ELF-1 (cell line): ENCODE measurements at regions not wholly inside any gene's neighbourhood (a gene's known extent, or its start where the extent isn't known, plus 50 kb on each side); places are given as distances from the start of the nearest gene placed in this dataset.

Experiments used
- DNase-seq: peaks from one replicate; pipeline ENCODE4 v3.0.0-alpha.2; 2016; ENCODE audit warnings: low read depth, low spot score

DNA sequence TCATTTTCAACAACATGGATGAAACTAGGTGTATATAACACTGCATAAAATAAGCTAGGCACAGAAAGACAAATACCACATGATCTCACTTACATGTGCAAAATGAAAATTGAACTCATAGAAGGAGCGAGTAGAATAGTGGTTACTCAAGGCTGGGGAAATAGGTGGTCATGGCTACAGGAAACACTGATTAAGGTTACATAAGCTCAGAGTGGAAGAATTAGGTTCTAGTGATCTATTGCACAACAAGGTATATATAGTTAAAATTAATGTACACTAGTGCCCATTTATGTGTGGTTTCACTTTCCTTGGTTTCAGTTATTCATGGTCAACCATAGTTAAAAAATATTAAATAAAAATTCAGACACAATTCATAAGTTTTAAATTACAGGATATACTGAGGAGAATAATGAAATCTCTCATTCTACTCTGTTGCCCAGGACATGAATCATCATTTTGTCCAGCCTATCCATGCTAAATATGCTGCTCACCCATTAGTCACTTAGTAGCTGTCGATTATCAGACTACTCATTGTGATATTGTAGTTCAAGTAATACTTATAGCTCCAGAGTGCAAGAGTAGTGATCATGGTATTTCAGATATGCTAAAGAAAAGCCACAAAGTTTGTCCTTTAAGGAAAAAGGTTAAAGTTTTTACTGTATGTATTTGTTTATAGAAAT is 1530.9 kb upstream of the LRRTM1 start:
- no peak for DNase-seq

DNA sequence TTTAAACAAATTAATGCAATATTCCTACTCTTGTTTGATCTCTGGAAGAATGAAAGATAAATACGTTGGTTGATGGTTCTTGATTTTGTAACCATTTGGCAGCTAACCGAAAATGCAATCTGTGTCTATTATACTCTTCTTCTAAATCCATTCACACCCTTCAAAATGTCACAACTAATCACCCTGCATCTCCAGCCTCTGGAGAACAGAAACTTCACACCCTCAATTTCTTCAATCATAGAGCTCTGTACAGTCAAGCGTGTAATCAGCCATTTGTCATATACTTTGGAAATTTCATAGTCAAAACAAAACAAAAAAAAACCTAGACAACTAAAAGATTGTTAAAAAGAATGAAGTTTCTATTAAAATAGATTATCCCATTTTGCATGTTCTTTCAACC is 1482.3 kb upstream of the LRRTM1 start:
- DNase-seq = no peak

DNA sequence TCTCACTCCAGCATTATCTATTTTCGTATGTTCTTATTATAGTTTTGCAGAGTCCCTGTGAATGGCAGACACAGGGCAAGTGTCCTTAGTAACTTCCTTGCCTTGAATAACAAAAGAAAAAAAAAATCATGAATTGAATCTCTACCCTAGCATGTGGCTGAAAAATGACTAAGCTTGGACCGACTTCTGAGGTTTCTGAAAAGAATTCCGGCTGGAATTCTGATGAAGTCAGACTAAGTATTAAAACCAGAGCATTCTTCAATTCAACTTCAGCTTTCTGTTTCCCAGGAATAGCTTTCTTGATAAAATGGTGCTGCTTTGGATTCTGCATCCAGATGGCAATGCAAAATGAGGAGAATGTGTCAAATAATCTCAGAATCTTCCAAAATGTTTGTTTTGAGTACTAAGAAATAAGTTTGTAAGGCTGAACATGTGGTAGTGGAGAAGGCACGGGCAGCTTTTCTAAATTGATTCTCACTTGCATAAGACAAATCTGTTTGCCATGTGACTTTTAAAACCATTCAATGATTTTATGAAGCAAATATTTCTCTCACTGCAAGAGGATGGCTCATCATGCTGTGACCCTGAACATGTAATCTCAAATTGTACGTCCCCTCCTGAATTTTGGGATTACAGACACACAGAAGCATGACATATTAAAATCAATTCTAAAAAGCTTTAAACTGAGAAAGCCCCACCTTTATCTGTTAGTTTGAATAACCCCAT is 1462.8 kb upstream of the LRRTM1 start:
- no peak for DNase-seq

DNA sequence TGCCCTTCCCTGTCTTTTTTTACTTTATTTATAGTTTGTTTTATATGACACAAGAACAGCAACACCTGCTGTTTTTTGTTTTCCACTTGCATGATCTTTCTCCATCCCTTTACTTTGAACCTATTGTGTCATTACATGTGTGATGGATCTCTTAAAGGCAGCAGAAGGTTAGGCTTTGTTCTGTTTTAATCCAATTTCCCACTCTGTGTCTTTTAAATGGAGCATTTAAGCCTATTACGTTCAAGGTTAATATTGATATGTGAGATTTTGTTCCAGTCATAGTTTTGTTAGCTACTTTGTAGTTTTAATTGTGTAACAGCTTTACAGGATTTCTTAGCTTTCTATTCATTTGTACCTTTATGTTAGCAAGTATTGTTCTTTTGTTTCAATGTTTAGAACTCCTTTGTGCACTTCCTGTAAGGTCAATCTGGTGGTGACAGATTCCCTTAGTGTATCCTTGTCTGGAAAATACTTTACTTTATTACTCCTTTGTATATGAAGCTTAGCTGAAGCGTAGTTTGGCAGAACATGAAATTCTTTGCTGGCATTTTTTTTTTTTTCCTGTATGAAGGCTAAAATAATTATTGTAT is 1443.0 kb upstream of the LRRTM1 start:
- DNase-seq = no peak

DNA sequence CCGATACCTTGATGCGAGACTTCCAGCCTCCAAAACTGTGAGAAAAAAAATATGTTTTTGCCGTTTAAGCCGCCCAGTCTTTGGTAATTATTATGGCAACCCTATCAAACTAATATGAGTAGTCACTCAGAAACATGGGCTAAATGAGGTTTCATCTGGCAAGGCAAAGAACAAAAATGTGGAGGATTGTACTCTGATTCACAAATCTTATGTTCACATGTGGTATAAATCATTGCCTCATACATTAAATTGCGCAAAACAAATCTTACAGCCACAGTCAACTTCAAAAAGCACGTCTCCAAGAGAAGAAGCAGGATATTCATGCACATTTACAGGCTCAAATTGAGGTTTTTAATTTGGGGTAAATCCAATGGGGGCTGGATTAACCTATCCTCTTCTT is 1435.4 kb upstream of the LRRTM1 start:
- DNase-seq = no peak

DNA sequence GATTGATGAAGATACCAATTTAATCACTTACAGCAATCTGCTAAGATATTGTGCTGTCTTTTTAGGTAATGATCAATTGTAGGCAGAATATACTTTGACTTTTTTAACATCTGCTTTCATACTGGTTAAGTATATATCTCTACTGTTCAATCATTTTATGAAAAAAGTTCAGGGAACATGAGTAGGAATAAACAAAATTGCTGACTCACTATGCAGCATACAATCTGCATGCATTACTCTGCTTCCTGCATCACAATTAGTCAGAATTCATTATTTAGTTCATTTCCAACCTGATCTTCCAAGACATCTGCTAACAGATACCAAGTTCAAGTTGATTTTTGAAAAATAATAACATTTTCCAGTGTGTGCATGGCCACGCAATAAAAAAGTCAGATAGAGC is 1430.4 kb upstream of the LRRTM1 start:
- no peak for DNase-seq

DNA sequence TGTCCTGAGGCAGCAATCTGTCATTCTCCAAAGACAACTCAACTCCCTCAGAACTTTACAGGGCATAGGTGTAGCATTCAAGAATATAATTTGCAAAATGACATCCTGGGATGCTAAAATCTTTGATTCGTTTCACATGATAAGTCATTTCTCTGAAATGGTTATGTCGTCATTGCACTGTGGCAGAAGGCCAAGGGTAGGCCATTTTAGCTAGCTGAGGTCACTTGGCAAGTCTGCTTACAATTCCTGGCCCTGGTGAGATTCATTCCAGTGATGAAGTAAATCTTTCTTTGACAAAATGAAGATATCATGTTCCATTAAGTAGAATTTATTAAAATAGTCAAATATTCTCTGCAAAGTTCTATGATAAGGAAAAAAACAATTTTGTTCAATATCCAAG is 1410.3 kb upstream of the LRRTM1 start:
- DNase-seq = no peak

DNA sequence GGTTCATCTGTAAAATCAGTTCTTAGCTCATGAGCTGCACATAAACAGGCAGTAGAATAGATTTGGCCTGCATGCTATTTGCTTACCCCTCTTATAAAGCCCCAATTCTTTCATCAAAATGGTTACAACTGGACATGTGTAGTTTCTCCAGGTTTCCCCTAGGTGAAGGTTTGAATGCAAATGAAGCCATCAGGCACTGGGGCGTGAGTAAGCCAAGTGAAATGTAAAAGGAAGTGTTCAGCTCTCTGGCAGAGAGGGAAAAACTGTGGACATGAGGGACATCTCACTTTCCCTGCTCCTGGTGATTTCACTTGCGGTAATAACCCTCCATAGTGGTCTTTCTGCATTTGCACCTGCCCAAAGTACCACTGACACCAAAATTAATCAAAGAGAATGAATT is 1402.3 kb upstream of the LRRTM1 start:
- DNase-seq = no peak

DNA sequence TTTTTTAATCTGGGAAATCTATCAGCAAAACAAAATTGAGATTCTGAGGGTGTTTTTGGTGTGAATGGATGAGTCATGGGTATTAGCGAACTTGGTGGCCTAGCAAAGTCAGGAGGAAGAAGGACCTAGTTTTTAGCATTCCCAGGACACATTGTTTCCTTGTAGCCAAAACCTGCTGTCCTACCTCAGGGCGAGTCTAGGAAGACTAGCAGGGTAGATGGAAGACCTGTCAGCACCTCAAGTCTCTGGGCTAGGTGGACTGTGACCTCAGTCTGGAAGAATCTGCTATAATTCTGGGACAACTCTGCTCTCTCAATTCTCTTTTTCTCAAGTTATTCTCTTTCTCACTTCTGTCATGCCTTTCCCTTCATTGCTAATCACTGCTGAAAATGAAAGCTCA is 1399.3 kb upstream of the LRRTM1 start:
- DNase-seq = peak; percentile 13

DNA sequence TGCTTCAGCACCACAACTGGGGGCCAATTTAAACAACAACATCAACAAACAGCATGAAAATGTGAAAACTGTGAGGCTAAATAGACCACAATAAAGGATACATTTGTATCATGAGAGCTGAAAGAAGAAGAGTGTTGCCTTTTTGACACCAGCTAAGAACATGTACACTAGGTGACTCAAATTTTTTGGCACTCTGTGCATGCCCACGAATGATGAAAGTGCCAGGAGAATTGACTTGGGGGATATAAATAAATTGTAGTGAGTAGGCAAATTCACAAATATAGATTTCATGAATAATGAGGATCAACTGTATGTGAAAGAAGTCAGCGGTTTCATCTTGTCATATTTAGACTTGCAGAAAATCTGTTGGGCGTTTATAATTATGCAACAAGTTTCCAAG is 1388.0 kb upstream of the LRRTM1 start:
- no peak for DNase-seq

DNA sequence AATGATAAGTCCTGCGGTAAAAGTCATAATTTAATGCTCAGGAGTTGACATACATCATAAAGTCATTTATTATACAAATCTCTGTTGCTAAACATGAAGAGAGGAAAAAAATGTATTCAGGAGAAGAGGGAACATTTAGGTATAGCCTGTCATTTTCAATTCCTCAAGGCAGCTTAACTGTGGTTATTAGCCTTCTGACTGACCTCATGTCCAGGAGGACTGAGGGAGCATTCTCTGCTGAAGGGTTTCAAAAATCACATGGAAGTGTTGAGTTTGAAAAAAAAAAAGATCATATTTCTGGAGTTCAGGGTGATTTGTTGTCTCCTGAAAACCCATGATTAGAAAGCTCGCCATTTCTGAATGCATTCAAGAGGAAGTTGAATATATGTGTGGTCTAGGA is 1371.1 kb upstream of the LRRTM1 start:
- no peak for DNase-seq

DNA sequence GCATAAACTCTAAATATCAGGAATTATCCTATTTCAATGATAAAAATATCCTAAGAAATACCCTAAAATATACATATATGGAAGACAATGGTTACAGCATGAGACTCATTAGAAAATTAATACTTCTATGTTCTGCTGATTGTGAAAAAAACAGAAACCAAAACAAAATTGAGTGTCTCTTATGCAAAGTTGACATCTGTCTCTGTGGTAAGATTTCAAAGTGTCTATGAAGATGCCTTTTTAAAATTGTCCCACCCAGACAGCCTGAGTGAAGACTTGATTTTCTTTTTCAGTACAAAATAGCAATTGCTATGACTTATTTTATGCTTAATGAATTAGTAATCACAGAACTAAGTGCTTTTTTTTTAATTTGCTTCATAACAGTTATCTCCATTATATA is 1368.4 kb upstream of the LRRTM1 start:
- no peak for DNase-seq

DNA sequence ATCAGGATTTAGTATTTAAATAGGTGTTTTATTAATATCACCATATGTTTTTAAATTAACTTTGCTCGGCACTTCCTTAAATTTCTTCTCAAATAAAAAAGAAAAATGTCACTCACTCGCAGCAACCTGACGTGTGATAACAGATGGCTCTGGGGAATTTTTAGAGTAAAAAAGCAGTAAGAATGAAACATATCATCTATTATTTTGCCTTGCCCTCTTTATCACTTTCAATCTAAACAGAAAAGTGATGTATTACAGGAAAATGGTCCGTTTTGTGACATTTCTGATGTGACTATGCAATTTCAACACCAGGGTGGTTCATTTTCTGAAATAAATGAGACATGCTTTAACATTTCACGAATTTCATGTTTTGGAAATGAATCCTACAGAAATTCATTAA is 1368.0 kb upstream of the LRRTM1 start:
- DNase-seq = no peak

DNA sequence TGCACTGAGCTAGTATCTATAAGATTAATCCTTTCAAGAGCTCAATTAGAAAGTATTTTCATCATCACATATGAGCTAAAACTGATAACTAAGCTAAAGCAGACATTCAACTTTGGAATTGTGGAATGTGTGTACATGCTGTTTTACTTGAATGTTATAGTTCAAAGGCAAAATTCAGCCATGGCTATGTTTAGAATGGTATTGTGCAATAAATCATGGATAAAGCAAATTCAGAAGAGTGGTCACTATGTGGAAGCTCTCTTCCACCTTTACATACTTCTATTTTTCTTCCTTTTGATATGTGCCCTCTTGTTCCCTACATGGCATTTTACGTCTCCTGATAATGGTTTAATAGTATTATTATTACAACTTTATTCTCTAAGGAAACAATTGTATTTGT is 1366.3 kb upstream of the LRRTM1 start:
- DNase-seq = no peak

DNA sequence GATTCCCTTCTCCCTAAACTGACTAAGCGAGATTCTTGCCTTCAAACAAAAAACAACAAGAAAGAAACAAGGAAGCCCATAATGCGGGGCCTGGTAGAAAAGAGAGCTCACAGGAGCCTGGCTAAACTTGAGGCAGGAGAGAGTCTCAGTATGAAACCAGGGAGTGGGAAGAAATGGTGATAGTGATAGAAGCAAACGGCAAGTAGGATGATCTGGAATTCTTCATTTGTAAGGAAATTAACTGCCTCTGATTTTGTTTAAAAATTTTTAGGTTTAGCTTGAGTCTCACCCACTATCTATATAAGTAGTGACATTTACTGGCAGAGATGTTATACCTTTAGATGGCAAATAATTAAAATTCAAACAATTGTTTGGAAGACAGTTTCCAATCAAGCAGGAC is 1356.5 kb upstream of the LRRTM1 start:
- DNase-seq = no peak

DNA sequence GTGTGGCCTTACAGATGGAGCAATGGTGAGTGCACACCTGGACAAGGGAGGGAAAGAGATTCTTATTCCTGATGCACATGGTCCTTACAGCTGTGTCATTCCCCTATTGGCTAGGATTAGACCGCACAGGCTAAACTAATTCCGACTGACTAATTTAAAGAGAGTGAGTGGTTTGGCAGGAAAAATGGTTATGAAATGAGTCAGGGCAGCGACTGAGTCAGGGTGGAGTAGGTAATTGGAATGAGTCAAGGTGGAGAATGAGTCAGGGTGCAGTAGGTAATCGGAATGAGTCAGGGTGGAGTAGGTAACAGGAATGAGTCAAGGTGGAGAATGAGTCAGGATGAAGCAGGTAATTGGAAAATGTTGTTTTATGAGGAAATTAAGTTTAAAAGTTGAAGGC is 1353.7 kb upstream of the LRRTM1 start:
- DNase-seq = no peak

DNA sequence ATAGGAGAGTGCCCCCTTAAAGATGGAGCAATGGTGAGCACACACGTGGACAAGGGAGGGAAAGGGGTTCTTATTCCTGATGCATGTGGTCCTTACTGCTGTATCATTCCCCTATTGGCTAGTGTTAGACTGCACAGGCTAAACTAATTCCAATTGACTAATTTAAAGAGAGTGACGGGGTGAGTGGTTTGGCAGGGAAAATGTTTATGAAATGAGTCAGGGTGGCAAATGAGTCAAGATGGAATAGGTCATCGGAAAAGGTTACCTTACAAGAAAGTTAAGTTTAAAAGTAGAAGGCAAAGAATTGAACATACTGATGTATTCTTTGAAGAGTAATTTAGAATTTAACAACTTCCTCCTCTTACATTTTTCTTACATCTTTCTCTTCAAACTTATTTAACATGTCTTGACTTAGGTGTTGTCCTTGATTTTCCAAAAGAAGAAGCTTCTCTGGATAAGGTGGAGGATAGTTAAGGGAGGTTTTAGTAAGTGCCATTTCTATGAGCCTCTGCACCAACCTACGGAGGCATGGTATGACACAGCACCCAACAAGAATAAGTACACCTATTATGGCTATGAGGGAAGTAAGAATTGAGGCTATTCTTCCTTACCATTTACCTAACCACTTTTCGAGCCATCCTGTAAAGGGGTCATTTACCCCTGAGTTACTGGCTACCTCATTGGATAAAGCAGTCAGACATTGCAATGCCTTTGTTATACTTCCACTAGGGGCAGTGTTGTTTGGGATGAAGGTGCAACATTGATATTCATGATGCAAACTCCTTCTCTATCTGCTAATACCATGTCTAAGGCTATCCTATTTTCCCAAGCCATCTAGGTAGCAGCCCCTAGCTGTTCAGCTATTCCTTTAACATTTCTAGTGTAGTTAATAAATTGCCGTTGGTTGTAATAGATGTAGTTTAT is 1345.8 kb upstream of the LRRTM1 start:
- no peak for DNase-seq

DNA sequence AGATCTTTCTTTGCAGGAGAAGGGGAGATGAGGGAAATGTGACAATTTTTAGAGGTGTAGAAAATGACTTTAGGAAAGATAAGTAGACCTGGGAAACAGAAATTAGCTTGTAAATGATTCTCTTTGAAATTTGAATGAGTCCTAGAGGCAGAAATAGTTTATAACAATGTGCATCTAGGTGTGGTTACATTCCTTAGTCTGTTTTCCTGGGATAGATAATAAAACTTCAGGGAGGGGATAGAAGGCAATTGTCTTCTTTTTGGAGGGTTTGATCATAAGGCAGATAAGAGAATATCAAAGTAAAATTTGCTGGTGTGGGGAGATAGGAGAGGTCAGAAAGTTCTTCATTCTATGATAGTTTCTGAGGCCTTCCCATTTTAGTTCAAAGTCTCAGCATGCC is 1344.3 kb upstream of the LRRTM1 start:
- no peak for DNase-seq

DNA sequence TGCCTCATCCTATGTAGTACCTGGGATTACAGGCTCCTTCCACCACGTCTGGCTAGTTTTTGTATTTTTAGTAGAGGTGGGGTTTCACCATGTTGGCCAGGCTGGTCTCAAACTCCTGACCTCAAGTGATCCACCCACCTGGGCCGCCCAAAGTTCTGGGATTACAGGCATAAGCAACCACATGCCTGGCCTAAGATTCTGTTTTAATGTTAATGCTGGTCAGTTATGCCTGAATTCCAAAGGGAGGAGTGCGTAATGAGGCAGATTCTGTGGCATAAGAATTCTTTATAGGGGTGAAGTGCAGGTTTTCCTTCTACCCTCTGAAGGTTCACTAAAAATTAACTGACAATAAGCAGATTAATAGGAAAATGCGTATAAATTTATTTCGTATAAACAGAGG is 1343.8 kb upstream of the LRRTM1 start:
- no peak for DNase-seq

DNA sequence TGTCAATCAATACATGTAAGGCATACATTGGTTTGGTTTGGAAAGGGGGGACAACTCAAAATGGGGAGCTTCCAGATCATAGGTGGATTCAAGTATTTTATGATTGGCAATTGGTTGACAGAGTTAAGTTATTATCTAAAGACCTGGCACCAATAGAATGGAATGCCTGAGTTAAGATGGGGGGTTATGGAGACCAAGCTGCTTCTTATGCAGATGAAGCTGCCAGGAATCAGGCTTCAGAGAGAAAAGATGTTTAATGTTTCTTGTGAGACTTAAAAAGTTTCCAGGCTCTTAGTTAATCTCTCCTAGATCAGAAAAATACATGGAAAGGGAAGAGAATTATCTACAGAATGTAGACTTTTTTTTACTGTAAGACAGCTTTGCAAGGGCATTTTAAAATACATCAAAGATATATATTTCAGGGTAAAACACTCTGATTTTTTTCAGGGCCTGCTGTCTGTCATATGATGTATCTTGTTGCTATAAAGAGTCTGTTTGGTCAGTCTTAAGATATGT is 1343.2 kb upstream of the LRRTM1 start:
- DNase-seq = no peak

DNA sequence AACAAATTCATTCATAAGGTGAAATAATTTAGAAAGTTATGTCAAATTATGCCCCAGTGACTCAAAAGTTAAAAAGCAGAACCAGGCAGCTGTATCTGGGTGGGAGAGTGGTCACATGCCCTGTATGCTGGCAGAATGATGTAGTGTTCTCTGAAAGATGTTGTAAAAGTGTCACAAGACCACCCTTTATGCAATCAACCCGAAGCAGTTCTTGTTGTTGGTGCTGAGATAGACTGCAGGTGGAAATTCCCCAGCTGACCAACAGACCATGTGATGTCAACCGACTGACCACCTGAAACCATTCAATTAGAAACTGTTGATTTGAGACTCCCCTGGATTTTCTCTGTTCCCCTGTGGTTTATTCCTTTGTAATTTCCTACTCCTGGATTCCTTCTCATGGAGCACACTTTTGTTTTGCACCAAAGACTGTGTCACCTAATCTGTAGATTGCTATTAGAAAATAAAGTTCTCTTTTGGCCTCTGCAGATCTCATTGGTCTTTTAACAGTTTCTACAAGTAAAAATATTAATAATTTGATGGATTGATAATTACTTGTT is 1341.3 kb upstream of the LRRTM1 start:
- DNase-seq = no peak

DNA sequence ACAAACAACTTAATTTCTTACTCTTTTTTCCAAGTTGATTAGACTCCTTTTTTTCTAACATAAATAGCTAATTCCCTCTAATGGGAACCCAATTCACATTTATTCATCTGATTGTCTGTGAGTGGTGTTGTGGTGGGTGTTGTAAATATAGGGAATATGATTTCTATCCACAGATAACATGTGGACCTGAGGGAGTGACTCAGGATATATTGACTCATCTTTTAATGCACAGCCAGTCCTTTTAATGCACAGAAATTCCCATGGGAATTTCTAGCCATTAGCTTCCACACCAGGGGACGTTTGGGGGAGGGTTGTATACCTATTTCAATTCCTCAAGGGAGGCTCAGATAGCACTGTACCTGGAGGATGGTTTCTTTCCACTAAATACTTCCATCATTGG is 1339.6 kb upstream of the LRRTM1 start:
- DNase-seq = no peak
